ENCODE measurements at regions not wholly inside any gene's neighbourhood (a gene's known extent, or its start where the extent isn't known, plus 50 kb on each side); places are given as distances from the start of the nearest gene placed in this dataset.

DNA sequence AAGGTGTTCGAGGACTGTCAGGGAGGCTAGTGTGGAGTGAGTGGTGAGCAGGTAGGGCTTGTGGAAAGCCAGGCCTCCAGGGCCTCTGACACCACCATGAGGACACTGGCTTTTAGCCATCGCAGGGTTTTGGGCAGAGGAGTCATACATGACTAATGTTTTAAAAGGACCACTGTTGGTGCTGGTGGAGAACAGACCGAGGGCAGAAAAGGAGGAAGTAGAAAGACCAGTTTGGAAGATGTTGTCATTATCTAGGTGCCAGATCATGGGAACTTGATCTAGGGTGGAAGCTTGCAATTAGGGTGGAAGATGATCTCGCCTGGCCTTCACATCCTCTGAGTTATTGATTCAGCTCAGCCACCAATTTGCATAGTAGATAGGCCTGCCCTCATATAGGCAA, 144.2 kb downstream of the C12orf75 start:
- Histone ChIP-seq H2AFZ (ENCODE audit: insufficient read depth, low read depth, low read length, poor library complexity, severe bottlenecking) (no peak overlapping the region), H3K9me3 (replicated peaks in 1 of 2; ENCODE audit: control insufficient read depth in 1 of 2, insufficient read depth in 1 of 2, low read length in 2 of 2) (no peaks in the 10 kb centered on the region), H3K4me1 (ENCODE audit: control insufficient read depth in 1 of 2, insufficient read depth in 2 of 2, low read length in 2 of 2) (no peaks in the 10 kb centered on the region), H3K36me3 (replicated peaks in 1 of 2; ENCODE audit: control insufficient read depth in 1 of 2, insufficient read depth in 2 of 2, low read length in 2 of 2) (no peaks in the 10 kb centered on the region), H4K20me1 (ENCODE audit: insufficient read depth, low read length) (no peaks in the 10 kb centered on the region), H3K4me2 (replicated peaks; ENCODE audit: extremely low read depth, low read length, poor library complexity, severe bottlenecking) (no peak overlapping the region), H3K9ac (ENCODE audit: insufficient read depth, low read length, poor library complexity, severe bottlenecking) (no peak overlapping the region), H3K27me3 (ENCODE audit: control insufficient read depth in 2 of 2, insufficient read depth in 2 of 2, low read length in 2 of 2) (no peaks in the 10 kb centered on the region), H3K27ac (ENCODE audit: low read depth in 1 of 2, low read length in 2 of 2) (no peak overlapping the region), H3K4me3 (replicated peaks in 1 of 3; ENCODE audit: low read depth in 2 of 3, low read length in 3 of 3) (no peak overlapping the region), H3K79me2 (ENCODE audit: insufficient read depth, low read length) (no peaks in the 10 kb centered on the region)
- Mint-ChIP-seq H3K36me3 (no peaks in the 10 kb centered on the region), H3K4me1 (no peaks in the 10 kb centered on the region), H3K27me3 (ENCODE audit: low read depth in 3 of 3) (peaks cover 0 to 2% (median 0%) of the 10 kb centered on the region in 3 donors), H3K27ac (no peak overlapping the region), H3K4me3 (no peak overlapping the region), H3K9me3 (peaks cover 0 to 5% (median 1%) of the 10 kb centered on the region in 7 donors)
- 42% methylated on average over 2 of the region's 4 CpGs for WGBS (ENCODE audit: insufficient coverage)
- intact Hi-C loops (cut with micrococcal nuclease) = no loop called here
- TF ChIP-seq, protein P1, sequence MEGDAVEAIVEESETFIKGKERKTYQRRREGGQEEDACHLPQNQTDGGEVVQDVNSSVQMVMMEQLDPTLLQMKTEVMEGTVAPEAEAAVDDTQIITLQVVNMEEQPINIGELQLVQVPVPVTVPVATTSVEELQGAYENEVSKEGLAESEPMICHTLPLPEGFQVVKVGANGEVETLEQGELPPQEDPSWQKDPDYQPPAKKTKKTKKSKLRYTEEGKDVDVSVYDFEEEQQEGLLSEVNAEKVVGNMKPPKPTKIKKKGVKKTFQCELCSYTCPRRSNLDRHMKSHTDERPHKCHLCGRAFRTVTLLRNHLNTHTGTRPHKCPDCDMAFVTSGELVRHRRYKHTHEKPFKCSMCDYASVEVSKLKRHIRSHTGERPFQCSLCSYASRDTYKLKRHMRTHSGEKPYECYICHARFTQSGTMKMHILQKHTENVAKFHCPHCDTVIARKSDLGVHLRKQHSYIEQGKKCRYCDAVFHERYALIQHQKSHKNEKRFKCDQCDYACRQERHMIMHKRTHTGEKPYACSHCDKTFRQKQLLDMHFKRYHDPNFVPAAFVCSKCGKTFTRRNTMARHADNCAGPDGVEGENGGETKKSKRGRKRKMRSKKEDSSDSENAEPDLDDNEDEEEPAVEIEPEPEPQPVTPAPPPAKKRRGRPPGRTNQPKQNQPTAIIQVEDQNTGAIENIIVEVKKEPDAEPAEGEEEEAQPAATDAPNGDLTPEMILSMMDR (IDR thresholded peaks at IDR 0.05) = no peak
- no peak for DNase-seq

DNA sequence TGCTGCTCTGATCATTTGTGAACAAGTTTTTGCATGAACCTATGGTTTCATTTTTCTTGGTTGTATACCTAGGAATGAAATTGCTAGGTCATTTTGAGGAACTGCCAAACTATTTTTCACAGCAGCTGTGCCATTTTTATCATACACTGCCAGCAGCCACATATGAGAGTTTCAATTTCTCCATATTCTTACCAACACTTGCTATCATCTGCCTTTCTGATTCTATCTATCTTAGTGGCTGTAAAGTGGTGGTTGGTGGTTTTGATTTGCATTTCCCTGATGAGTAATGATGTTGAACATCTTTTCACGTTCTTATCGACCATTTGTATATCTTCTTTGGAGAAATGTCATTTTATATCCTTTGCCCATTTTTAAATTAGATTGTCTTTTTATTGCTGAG, 146.1 kb downstream of the C12orf75 start:
- no peaks in the 10 kb centered on the region for H3K36me3 ChIP-seq (replicated peaks in 1 of 2; ENCODE audit: control insufficient read depth in 1 of 2, insufficient read depth in 2 of 2, low read length in 2 of 2)
- WGBS (ENCODE audit: insufficient coverage) = no CpG with 5 or more reads among the region's 2 CpGs
- no peaks in the 10 kb centered on the region for H4K20me1 ChIP-seq (ENCODE audit: insufficient read depth, low read length)
- H2AFZ ChIP-seq (ENCODE audit: insufficient read depth, low read depth, low read length, poor library complexity, severe bottlenecking) = no peak overlapping the region
- no peak overlapping the region for H3K27ac ChIP-seq (ENCODE audit: low read depth in 1 of 2, low read length in 2 of 2)
- H3K4me2 ChIP-seq (replicated peaks; ENCODE audit: extremely low read depth, low read length, poor library complexity, severe bottlenecking) = no peak overlapping the region
- no peaks in the 10 kb centered on the region for H3K4me1 ChIP-seq (ENCODE audit: control insufficient read depth in 1 of 2, insufficient read depth in 2 of 2, low read length in 2 of 2)
- H3K4me3 Mint-ChIP-seq = no peak overlapping the region
- H3K27ac Mint-ChIP-seq = no peak overlapping the region
- no peak for DNase-seq
- TF ChIP-seq, protein P1 (IDR thresholded peaks at IDR 0.05) = no peak
- H3K4me1 Mint-ChIP-seq = no peaks in the 10 kb centered on the region
- no peaks in the 10 kb centered on the region for H3K27me3 ChIP-seq (ENCODE audit: control insufficient read depth in 2 of 2, insufficient read depth in 2 of 2, low read length in 2 of 2)
- no peaks in the 10 kb centered on the region for H3K9me3 ChIP-seq (replicated peaks in 1 of 2; ENCODE audit: control insufficient read depth in 1 of 2, insufficient read depth in 1 of 2, low read length in 2 of 2)
- no peaks in the 10 kb centered on the region for H3K79me2 ChIP-seq (ENCODE audit: insufficient read depth, low read length)
- H3K9ac ChIP-seq (ENCODE audit: insufficient read depth, low read length, poor library complexity, severe bottlenecking) = no peak overlapping the region
- H3K36me3 Mint-ChIP-seq = no peaks in the 10 kb centered on the region
- no peak overlapping the region for H3K4me3 ChIP-seq (replicated peaks in 1 of 3; ENCODE audit: low read depth in 2 of 3, low read length in 3 of 3)
- peaks cover 0 to 5% (median 1%) of the 10 kb centered on the region in 7 donors for H3K9me3 Mint-ChIP-seq
- intact Hi-C loops (cut with micrococcal nuclease) = no loop called here
- peaks cover 0 to 2% (median 0%) of the 10 kb centered on the region in 3 donors for H3K27me3 Mint-ChIP-seq (ENCODE audit: low read depth in 3 of 3)
